Nephron progenitor cell (in vitro differentiated cells): ENCODE measurements at regions not wholly inside any gene's neighbourhood (a gene's known extent, or its start where the extent isn't known, plus 50 kb on each side); places are given as distances from the start of the nearest gene placed in this dataset.
"Not testable (repeated sequence)": the region's sequence is repeated elsewhere in the genome, so short reads cannot be mapped to it uniquely, and the experiment has no call there.

Experiments used
- DNase-seq: peaks from one replicate; pipeline ENCODE4 v3.0.0; 2021
- H3K27ac Mint-ChIP-seq: 2 replicates; pipeline ENCODE4 v1.8.0; 2021; ENCODE audit warnings: mild to moderate bottlenecking, moderate library complexity, mixed read lengths
- H3K27me3 Mint-ChIP-seq: 2 replicates; pipeline ENCODE4 v1.8.0; 2021; ENCODE audit warnings: mild to moderate bottlenecking, low read depth, mixed read lengths; ENCODE audit not compliant: poor library complexity
- H3K36me3 Mint-ChIP-seq: 2 replicates; pipeline ENCODE4 v1.8.0; 2021; ENCODE audit warnings: low read depth, mixed read lengths
- H3K4me1 Mint-ChIP-seq: 2 replicates; pipeline ENCODE4 v1.8.0; 2021; ENCODE audit warnings: mixed read lengths
- H3K4me3 Mint-ChIP-seq: 2 replicates; pipeline ENCODE4 v1.8.0; 2021; ENCODE audit warnings: mild to moderate bottlenecking, moderate library complexity, mixed read lengths
- H3K9me3 Mint-ChIP-seq: 2 replicates; pipeline ENCODE4 v1.8.0; 2021; ENCODE audit warnings: mild to moderate bottlenecking, moderate library complexity, mixed read lengths
- TF ChIP-seq, protein P1 (sequence below): fragments of 200-600 bp; sonication (generic); IDR thresholded peaks from 2 replicates; pipeline ENCODE4 v1.5.0; 2021; ENCODE audit warnings: antibody characterized with exemption

DNA sequence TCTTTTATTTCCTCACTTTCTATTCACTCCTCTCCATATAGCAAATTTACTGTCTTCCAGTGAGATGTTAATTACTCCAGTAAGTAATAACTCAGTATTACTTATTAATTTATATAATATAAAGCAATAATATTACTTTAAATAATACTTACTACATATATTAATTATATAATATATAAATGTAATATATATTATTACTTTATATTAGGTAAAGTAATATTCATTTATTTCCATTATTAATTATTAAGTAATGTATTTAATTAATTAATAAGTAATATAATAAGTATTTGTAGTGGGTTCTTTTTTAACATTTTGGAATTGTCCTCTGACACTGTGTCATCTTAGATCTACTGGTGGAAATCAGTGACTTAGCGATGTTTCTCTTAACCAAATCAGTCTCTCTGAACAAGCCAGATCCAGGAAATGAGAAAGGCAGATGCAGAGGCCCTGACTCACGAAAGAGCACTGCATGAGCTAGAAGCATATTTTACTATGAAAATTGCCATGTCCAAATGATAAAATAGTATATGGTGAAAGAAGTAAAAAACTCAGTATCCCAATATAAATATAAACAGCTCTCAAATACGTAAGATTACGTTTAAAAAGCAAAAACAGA is 115.9 kb downstream of the DSEL start:
- TF ChIP-seq, protein P1, sequence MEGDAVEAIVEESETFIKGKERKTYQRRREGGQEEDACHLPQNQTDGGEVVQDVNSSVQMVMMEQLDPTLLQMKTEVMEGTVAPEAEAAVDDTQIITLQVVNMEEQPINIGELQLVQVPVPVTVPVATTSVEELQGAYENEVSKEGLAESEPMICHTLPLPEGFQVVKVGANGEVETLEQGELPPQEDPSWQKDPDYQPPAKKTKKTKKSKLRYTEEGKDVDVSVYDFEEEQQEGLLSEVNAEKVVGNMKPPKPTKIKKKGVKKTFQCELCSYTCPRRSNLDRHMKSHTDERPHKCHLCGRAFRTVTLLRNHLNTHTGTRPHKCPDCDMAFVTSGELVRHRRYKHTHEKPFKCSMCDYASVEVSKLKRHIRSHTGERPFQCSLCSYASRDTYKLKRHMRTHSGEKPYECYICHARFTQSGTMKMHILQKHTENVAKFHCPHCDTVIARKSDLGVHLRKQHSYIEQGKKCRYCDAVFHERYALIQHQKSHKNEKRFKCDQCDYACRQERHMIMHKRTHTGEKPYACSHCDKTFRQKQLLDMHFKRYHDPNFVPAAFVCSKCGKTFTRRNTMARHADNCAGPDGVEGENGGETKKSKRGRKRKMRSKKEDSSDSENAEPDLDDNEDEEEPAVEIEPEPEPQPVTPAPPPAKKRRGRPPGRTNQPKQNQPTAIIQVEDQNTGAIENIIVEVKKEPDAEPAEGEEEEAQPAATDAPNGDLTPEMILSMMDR: no peak
- no peak overlapping the region for H3K4me3 Mint-ChIP-seq
- no peak for DNase-seq
- no peaks in the 10 kb centered on the region for H3K27me3 Mint-ChIP-seq
- H3K4me1 Mint-ChIP-seq: no peaks in the 10 kb centered on the region
- H3K27ac Mint-ChIP-seq: no peak overlapping the region
- peaks cover 4% of the 10 kb centered on the region for H3K9me3 Mint-ChIP-seq
- H3K36me3 Mint-ChIP-seq: no peaks in the 10 kb centered on the region

DNA sequence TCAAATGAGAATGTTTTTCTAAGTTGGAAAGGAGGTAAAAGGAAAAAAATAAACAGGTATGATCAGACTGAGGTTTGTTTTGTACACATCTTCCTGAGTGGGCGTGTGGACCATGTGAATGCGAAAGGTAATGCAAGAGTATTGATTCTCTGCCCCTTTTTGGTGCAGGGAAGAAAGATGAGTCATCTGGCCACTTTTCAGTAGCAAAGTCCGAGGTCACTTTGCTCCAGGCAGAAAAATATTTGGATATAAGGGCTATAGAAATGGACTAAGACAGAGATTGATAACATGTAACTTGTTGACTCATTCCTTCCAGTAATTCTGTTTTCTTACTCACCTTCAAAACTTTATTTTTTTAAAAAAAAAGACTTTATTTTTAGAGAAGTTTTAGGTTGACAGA is 130.5 kb downstream of the DSEL start:
- Mint-ChIP-seq H3K4me1 (peaks cover 8% of the 10 kb centered on the region), H3K27ac (no peak overlapping the region), H3K9me3 (no peaks in the 10 kb centered on the region), H3K27me3 (no peaks in the 10 kb centered on the region), H3K4me3 (no peak overlapping the region), H3K36me3 (no peaks in the 10 kb centered on the region)
- DNase-seq: no peak
- TF ChIP-seq, protein P1: no peak

GRCh38 chr18:67385455-67385854 is 131.1 kb downstream of the DSEL start:
- no peak for DNase-seq
- no peak overlapping the region for H3K4me3 Mint-ChIP-seq
- H3K36me3 Mint-ChIP-seq: no peaks in the 10 kb centered on the region
- H3K9me3 Mint-ChIP-seq: no peaks in the 10 kb centered on the region
- H3K27me3 Mint-ChIP-seq: no peaks in the 10 kb centered on the region
- TF ChIP-seq, protein P1: no peak
- peaks cover 8% of the 10 kb centered on the region for H3K4me1 Mint-ChIP-seq
- no peak overlapping the region for H3K27ac Mint-ChIP-seq

DNA sequence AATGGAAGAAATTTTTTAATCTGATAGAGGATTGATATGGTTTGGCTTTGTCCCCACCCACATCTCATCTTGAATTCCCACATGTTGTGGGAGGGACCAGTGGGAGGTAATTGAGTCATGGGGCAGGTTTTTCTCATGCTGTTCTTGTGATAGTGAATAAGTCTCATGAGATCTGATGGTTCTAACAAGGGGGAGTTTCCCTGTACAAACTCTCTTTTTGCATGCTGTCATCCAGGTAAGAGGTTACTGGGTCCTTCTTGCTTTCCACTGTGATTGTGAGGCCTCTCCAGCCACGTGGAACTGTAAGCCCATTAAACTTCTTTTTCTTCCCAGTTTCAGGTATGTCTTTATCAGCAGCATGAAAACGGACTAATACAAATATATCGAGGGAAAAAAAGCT is 132.5 kb downstream of the DSEL start:
- not testable (repeated sequence) for H3K9me3 Mint-ChIP-seq, H3K4me1 Mint-ChIP-seq, DNase-seq, H3K4me3 Mint-ChIP-seq, H3K36me3 Mint-ChIP-seq, H3K27me3 Mint-ChIP-seq, H3K27ac Mint-ChIP-seq

DNA sequence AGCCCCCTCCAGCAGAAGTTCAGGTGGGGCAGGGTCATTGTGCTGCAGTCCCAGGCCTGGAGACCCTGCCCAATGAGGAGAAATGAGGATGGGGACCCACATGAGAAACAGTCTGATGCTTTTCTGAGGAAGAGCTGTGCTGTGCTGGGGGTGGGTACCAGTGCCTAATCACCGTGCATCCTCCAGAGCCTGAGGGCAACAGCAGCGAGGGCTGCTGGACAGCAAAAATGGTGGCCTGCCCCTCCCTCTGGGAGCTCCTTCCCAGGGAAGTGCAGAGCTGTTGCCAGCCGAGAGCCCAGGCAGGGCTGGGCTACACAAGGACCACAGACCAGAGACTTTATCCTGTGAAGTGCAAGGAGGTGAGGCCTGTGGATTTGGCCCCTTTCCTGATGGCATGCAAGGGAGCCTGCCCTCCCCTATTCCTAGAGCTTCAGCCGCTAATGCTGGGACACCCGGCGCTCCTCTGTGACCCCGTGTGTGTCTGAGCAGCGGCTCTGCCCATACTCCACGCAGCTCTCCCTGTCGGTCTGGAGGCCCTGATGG is 134.8 kb downstream of the DSEL start:
- no peaks in the 10 kb centered on the region for H3K9me3 Mint-ChIP-seq
- DNase-seq: no peak

DNA sequence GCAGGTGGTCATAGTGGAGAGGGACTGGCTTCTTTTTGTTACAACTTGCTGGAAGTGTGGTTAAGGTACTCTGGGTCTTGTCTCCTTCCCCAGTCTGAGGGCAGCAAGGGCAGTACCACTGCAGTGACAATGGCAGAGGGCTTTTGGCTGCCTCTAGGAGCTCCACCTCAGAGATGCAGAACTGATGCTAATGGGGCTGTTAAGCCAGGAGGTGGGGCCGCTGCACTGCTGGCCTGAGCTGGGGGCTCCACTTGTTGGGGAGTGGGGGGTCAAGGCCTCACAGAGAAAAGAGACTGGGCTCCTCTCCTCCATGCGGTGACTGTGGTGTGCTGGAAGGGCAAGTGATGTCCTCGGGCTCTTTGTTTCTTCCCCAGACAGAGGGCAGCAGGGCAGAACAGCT is 135.7 kb downstream of the DSEL start:
- Mint-ChIP-seq H3K4me1 (peaks cover 8% of the 10 kb centered on the region), H3K27me3 (no peaks in the 10 kb centered on the region), H3K27ac (no peak overlapping the region), H3K4me3 (no peak overlapping the region), H3K36me3 (no peaks in the 10 kb centered on the region), H3K9me3 (no peaks in the 10 kb centered on the region)
- TF ChIP-seq, protein P1: no peak
- DNase-seq: no peak

More for the DNA sequence above, 134.8 kb downstream of the DSEL start:
- TF ChIP-seq, protein P1: no peak
- Mint-ChIP-seq H3K36me3 (no peaks in the 10 kb centered on the region), H3K27ac (no peak overlapping the region), H3K4me3 (no peak overlapping the region), H3K4me1 (peaks cover 8% of the 10 kb centered on the region), H3K27me3 (no peaks in the 10 kb centered on the region)
